Adrenal gland (tissue), 5 donors: ENCODE measurements at regions not wholly inside any gene's neighbourhood (a gene's known extent, or its start where the extent isn't known, plus 50 kb on each side); places are given as distances from the start of the nearest gene placed in this dataset.

Experiments used
- POLR2A ChIP-seq, 2 donors: fragments of 450-650 bp; IDR thresholded peaks; one replicate each; pipeline ENCODE4 v1.6.1; 2017; ENCODE audit warnings: antibody characterized with exemption in 2 of 2, mild to moderate bottlenecking in 2 of 2, moderate library complexity in 1 of 2
- TF ChIP-seq, protein P1 (sequence below), 6 experiments: fragments of 450-650 bp in 4 of 6; fragments of 200-600 bp in 2 of 6; sonication (generic) in 1 of 6; IDR thresholded peaks; 1 replicate in 5 of 6; 2 replicates in 1 of 6; pipeline versions ENCODE4 v1.5.1 to v1.8.0; 2016 to 2021; ENCODE audit warnings: antibody characterized with exemption in 6 of 6, mild to moderate bottlenecking in 2 of 6, moderate library complexity in 1 of 6
- donor health status: DM: no; HTN: no; CAD: no.

DNA sequence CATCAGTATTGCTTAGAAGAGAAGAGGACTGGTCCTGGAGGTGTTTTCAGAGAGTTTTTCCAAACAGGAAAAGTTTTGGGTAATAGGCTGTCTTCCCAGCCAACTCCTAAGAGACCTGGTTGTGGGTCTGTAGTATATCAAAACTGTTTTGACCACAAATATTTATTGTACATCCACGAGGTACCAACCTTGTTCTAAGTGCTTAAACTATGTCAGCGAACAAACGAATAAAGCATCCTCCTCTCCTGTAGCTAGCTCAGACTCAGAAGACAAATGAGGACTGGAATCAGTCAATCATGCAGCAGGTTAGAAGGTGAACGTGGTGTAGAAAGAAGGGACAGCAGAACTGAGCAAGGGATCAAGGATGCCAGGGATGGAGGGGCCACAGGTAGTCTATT lies 61.6 kb upstream of the MKI67 start:
- TF ChIP-seq, protein P1, sequence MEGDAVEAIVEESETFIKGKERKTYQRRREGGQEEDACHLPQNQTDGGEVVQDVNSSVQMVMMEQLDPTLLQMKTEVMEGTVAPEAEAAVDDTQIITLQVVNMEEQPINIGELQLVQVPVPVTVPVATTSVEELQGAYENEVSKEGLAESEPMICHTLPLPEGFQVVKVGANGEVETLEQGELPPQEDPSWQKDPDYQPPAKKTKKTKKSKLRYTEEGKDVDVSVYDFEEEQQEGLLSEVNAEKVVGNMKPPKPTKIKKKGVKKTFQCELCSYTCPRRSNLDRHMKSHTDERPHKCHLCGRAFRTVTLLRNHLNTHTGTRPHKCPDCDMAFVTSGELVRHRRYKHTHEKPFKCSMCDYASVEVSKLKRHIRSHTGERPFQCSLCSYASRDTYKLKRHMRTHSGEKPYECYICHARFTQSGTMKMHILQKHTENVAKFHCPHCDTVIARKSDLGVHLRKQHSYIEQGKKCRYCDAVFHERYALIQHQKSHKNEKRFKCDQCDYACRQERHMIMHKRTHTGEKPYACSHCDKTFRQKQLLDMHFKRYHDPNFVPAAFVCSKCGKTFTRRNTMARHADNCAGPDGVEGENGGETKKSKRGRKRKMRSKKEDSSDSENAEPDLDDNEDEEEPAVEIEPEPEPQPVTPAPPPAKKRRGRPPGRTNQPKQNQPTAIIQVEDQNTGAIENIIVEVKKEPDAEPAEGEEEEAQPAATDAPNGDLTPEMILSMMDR (IDR thresholded peaks at IDR 0.05), result no peak
- no peak for TF ChIP-seq POLR2A (IDR thresholded peaks at IDR 0.05)
